T-cell (primary cell): ENCODE measurements at regions not wholly inside any gene's neighbourhood (a gene's known extent, or its start where the extent isn't known, plus 50 kb on each side); places are given as distances from the start of the nearest gene placed in this dataset.

ENCODE experiments used
- ATAC-seq, 4 experiments: fragments of 200-7000 bp in 3 of 4; fragments of 150-1000 bp in 1 of 4; cut with Tn5 transposase; replicated peaks in 1 of 4; 1 replicate in 3 of 4; 2 replicates in 1 of 4; pipeline ENCODE4 v1.10.0; 2021; ENCODE audit warnings: moderate library complexity in 3 of 4, mild to moderate bottlenecking in 2 of 4, moderate number of reproducible peaks in 1 of 4
- CTCF ChIA-PET, 2 donors: fragments of 300-600 bp; sonication (Branson Sonifier 250); formaldehyde crosslinking; loops; one replicate each; lab custom pipeline; 2022; ENCODE audit warnings: antibody characterized with exemption in 2 of 2; lab: Charles Lee
- POLR2A ChIA-PET, 2 donors: fragments of 300-600 bp; sonication (Branson Sonifier 250); formaldehyde crosslinking; loops; one replicate each; lab custom pipeline; 2022; ENCODE audit warnings: antibody characterized with exemption in 2 of 2; lab: Charles Lee
- DNase-seq, 35 experiments: peaks; one replicate each; pipeline versions ENCODE4 v3.0.0 to v3.0.0-alpha.2; 2013 to 2023
- H3K27ac ChIP-seq: one replicate; pipeline ENCODE4 v1.5.1; 2013; ENCODE audit warnings: low read length
- H3K27me3 ChIP-seq, 2 experiments: replicated peaks in 1 of 2; 1 replicate in 1 of 2; 2 replicates in 1 of 2; pipeline versions ENCODE4 v1.6.1 to v1.7.0; 2013; ENCODE audit warnings: low read length in 1 of 2, mixed read lengths in 1 of 2; ENCODE audit not compliant: control insufficient read depth in 2 of 2, insufficient read depth in 2 of 2; ENCODE audit errors: extremely low read depth in 1 of 2
- H3K36me3 ChIP-seq, 2 donors: 1 replicate in 1 of 2; 2 replicates in 1 of 2; pipeline versions ENCODE4 v1.6.1 to v1.7.0; 2013; ENCODE audit warnings: low read length in 1 of 2; ENCODE audit not compliant: control insufficient read depth in 2 of 2, insufficient read depth in 1 of 2; ENCODE audit errors: extremely low read depth in 1 of 2
- H3K4me1 ChIP-seq, 2 experiments: 1 replicate in 1 of 2; 2 replicates in 1 of 2; pipeline versions ENCODE4 v1.6.1 to v1.7.0; 2013; ENCODE audit warnings: low read length in 2 of 2, mixed read lengths in 1 of 2; ENCODE audit not compliant: insufficient read depth in 2 of 2, control insufficient read depth in 1 of 2; ENCODE audit errors: extremely low read depth in 1 of 2
- H3K4me3 ChIP-seq, 2 donors: 1 replicate in 1 of 2; 2 replicates in 1 of 2; pipeline versions ENCODE4 v1.5.1 to v1.7.0; 2013; ENCODE audit warnings: mild to moderate bottlenecking in 2 of 2, low read length in 1 of 2, moderate library complexity in 1 of 2; ENCODE audit not compliant: control insufficient read depth in 1 of 2; ENCODE audit errors: extremely low read depth in 1 of 2
- H3K9me3 ChIP-seq: 2 replicates; pipeline ENCODE4 v1.7.0; 2013
- H3K27ac Mint-ChIP-seq, 2 donors: one replicate each; pipeline ENCODE4 v1.8.0; 2020 to 2021; ENCODE audit warnings: mild to moderate bottlenecking in 2 of 2, mixed read lengths in 2 of 2
- H3K27me3 Mint-ChIP-seq, 2 donors: one replicate each; pipeline ENCODE4 v1.8.0; 2021 to 2022; ENCODE audit warnings: mixed read lengths in 2 of 2
- H3K36me3 Mint-ChIP-seq: one replicate; pipeline ENCODE4 v1.8.0; 2021; ENCODE audit warnings: mixed read lengths
- H3K4me1 Mint-ChIP-seq, 3 donors: one replicate each; pipeline ENCODE4 v1.8.0; 2020 to 2022; ENCODE audit warnings: mixed read lengths in 3 of 3, mild to moderate bottlenecking in 1 of 3
- H3K4me3 Mint-ChIP-seq, 3 donors: one replicate each; pipeline ENCODE4 v1.8.0; 2020 to 2022; ENCODE audit warnings: mild to moderate bottlenecking in 3 of 3, mixed read lengths in 3 of 3, moderate library complexity in 3 of 3
- H3K9me3 Mint-ChIP-seq, 3 donors: one replicate each; pipeline ENCODE4 v1.8.0; 2020 to 2022; ENCODE audit warnings: mixed read lengths in 3 of 3
- WGBS: methylation state at CpG from one replicate; pipeline ENCODE4 v1.1.5; 2013; ENCODE audit warnings: missing lambda C conversion rate; ENCODE audit not compliant: insufficient coverage; 5-methylcytosine and 5-hydroxymethylcytosine counted together

GRCh38 chr4:156581282-156582063, 390.1 kb downstream of the PDGFC start:
- H3K27ac ChIP-seq: no peak overlapping the region
- Mint-ChIP-seq H3K36me3 (no peaks in the 10 kb centered on the region), H3K27ac (no peak overlapping the region), H3K4me3 (no peak overlapping the region), H3K27me3 (no peaks in the 10 kb centered on the region), H3K4me1 (no peaks in the 10 kb centered on the region), H3K9me3 (peaks cover 0 to 8% (median 7%) of the 10 kb centered on the region in 3 donors)
- no peaks in the 10 kb centered on the region for H3K9me3 ChIP-seq
- WGBS: no CpG with 5 or more reads among the region's 3 CpGs
- H3K36me3 ChIP-seq: no peaks in the 10 kb centered on the region
- no peak overlapping the region for H3K4me3 ChIP-seq
- no peaks in the 10 kb centered on the region for H3K27me3 ChIP-seq
- POLR2A ChIA-PET: no interaction called here
- H3K4me1 ChIP-seq: no peaks in the 10 kb centered on the region
- no peak for DNase-seq
- CTCF ChIA-PET: no interaction called here
- no peak for ATAC-seq

- Mint-ChIP-seq H3K4me1 (no peaks in the 10 kb centered on the region), H3K36me3 (no peaks in the 10 kb centered on the region), H3K27ac (no peak overlapping the region), H3K9me3 (peaks cover 0 to 8% (median 7%) of the 10 kb centered on the region in 3 donors), H3K4me3 (no peak overlapping the region), H3K27me3 (no peaks in the 10 kb centered on the region)
- H3K9me3 ChIP-seq: no peaks in the 10 kb centered on the region
- DNase-seq: no peak
- H3K27ac ChIP-seq: no peak overlapping the region
- ATAC-seq: no peak
- H3K36me3 ChIP-seq: no peaks in the 10 kb centered on the region
- no peak overlapping the region for H3K4me3 ChIP-seq
- CTCF ChIA-PET: no interaction called here
- H3K4me1 ChIP-seq: no peaks in the 10 kb centered on the region
- POLR2A ChIA-PET: no interaction called here
- no peaks in the 10 kb centered on the region for H3K27me3 ChIP-seq
Observed at GRCh38 chr4:156578713-156579112, 392.9 kb downstream of the PDGFC start.

GRCh38 chr4:156578005-156578404, 393.6 kb downstream of the PDGFC start:
- DNase-seq (no peak), ATAC-seq (no peak)
- 59% methylated on average over 2 of the region's 4 CpGs for WGBS
- Histone ChIP-seq H3K27me3 (no peaks in the 10 kb centered on the region), H3K27ac (no peak overlapping the region), H3K4me1 (no peaks in the 10 kb centered on the region), H3K9me3 (no peaks in the 10 kb centered on the region), H3K4me3 (no peak overlapping the region), H3K36me3 (no peaks in the 10 kb centered on the region)
- ChIA-PET POLR2A (no interaction called here), CTCF (no interaction called here)
- Mint-ChIP-seq H3K36me3 (no peaks in the 10 kb centered on the region), H3K4me3 (no peak overlapping the region), H3K27me3 (no peaks in the 10 kb centered on the region), H3K4me1 (no peaks in the 10 kb centered on the region), H3K27ac (no peak overlapping the region), H3K9me3 (peaks cover 0 to 8% (median 7%) of the 10 kb centered on the region in 3 donors)

GRCh38 chr4:156576946-156577345, 394.7 kb downstream of the PDGFC start:
- H3K4me3 Mint-ChIP-seq: no peak overlapping the region
- H3K9me3 Mint-ChIP-seq: peaks cover 0 to 8% (median 7%) of the 10 kb centered on the region in 3 donors
- H3K36me3 Mint-ChIP-seq: no peaks in the 10 kb centered on the region
- H3K36me3 ChIP-seq: no peaks in the 10 kb centered on the region
- no peaks in the 10 kb centered on the region for H3K27me3 Mint-ChIP-seq
- no peak overlapping the region for H3K27ac ChIP-seq
- POLR2A ChIA-PET: no interaction called here
- no peaks in the 10 kb centered on the region for H3K4me1 Mint-ChIP-seq
- CTCF ChIA-PET: no interaction called here
- WGBS: 64% methylated on average over 1 of the region's 2 CpGs
- H3K27me3 ChIP-seq: no peaks in the 10 kb centered on the region
- no peak overlapping the region for H3K27ac Mint-ChIP-seq
- H3K4me3 ChIP-seq: no peak overlapping the region
- no peaks in the 10 kb centered on the region for H3K4me1 ChIP-seq
- no peak for DNase-seq
- no peak for ATAC-seq
- no peaks in the 10 kb centered on the region for H3K9me3 ChIP-seq

GRCh38 chr4:156575430-156576073, 396.0 kb downstream of the PDGFC start:
- Histone ChIP-seq H3K4me3 (no peak overlapping the region), H3K9me3 (no peaks in the 10 kb centered on the region), H3K4me1 (no peaks in the 10 kb centered on the region), H3K27ac (no peak overlapping the region), H3K27me3 (no peaks in the 10 kb centered on the region), H3K36me3 (no peaks in the 10 kb centered on the region)
- H3K4me3 Mint-ChIP-seq: no peak overlapping the region
- no peaks in the 10 kb centered on the region for H3K27me3 Mint-ChIP-seq
- no peaks in the 10 kb centered on the region for H3K36me3 Mint-ChIP-seq
- 94% methylated on average over 5 of the region's 6 CpGs for WGBS
- no peaks in the 10 kb centered on the region for H3K4me1 Mint-ChIP-seq
- POLR2A ChIA-PET: no interaction called here
- H3K9me3 Mint-ChIP-seq: peaks cover 4 to 12% (median 12%) of the 10 kb centered on the region in 3 donors
- CTCF ChIA-PET: no interaction called here
- H3K27ac Mint-ChIP-seq: no peak overlapping the region
- ATAC-seq (no peak), DNase-seq (no peak)

GRCh38 chr4:156571146-156571545, 400.5 kb downstream of the PDGFC start:
- H3K27me3 ChIP-seq: no peaks in the 10 kb centered on the region
- ATAC-seq: no peak
- no peaks in the 10 kb centered on the region for H3K4me1 Mint-ChIP-seq
- H3K9me3 Mint-ChIP-seq: peaks cover 5 to 15% (median 8%) of the 10 kb centered on the region in 3 donors
- no peaks in the 10 kb centered on the region for H3K36me3 Mint-ChIP-seq
- H3K36me3 ChIP-seq: no peaks in the 10 kb centered on the region
- no peak overlapping the region for H3K27ac Mint-ChIP-seq
- H3K9me3 ChIP-seq: no peaks in the 10 kb centered on the region
- no peak for DNase-seq
- H3K4me1 ChIP-seq: no peaks in the 10 kb centered on the region
- no peak overlapping the region for H3K27ac ChIP-seq
- ChIA-PET CTCF (interaction anchor here in 1 of 2 donors (0.8 kb wide), 1 partner anchor 95 kb away, joined by 3 read pairs; no protein-coding TSS in a partner anchor), POLR2A (no interaction called here)
- WGBS: 69% methylated on average over 5 of the region's 5 CpGs
- H3K4me3 Mint-ChIP-seq: no peak overlapping the region
- H3K4me3 ChIP-seq: no peak overlapping the region
- no peaks in the 10 kb centered on the region for H3K27me3 Mint-ChIP-seq
